GM21447 (cell line): ENCODE measurements at regions not wholly inside any gene's neighbourhood (a gene's known extent, or its start where the extent isn't known, plus 50 kb on each side); places are given as distances from the start of the nearest gene placed in this dataset.
"Not testable (repeated sequence)": the region's sequence is repeated elsewhere in the genome, so short reads cannot be mapped to it uniquely, and the experiment has no call there.

Experiments
- ATAC-seq: cut with Tn5 transposase; IDR thresholded peaks from one replicate; pipeline ENCODE4 v1.9.1; 2021; ENCODE audit not compliant: unreplicated experiment

DNA sequence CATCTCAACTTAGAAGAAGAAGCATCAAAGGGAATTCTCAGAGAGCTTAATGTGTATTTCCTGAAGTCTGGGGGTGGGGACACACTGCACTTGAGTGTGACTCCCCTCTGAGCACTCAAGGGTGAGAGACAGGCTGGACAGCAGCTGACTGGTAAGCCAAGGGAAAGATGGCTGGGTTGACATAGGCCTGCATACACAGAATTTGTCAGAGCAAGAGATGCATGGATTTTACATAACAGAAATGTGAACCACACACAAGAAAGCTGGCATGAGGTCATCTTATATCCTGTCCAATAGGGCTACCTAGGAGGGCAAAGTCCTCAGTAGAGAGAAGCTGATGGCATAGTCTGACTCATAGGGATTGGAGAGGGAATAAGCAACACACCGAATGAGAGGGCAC lies 114.3 kb upstream of the EPB41L4A start:
- ATAC-seq, result peak; percentile 46

DNA sequence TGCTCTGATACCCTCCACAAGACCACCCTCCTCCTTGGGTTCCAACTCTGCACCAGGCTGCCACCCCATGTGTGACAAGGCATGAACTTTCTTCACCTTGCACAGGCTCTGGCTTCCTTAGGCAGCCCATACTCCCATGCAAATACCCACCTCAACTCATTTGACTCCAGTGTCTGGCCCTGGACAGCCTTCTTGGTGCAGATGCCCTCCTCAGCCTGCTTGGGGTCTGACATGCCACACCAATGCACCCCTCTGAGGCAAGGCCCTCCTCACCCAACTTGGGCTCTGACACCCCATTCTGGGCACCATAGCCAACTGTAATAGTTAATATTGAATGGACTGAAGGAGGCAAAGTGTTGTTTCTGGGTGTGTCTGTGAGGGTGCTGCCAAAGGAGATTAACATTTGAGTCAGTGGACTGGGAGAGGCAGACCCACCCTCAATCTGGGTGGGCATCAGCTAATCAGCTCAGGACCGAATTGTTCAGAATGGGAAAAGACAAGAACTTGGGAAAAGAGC lies 115.0 kb upstream of the EPB41L4A start:
- ATAC-seq, result no peak

DNA sequence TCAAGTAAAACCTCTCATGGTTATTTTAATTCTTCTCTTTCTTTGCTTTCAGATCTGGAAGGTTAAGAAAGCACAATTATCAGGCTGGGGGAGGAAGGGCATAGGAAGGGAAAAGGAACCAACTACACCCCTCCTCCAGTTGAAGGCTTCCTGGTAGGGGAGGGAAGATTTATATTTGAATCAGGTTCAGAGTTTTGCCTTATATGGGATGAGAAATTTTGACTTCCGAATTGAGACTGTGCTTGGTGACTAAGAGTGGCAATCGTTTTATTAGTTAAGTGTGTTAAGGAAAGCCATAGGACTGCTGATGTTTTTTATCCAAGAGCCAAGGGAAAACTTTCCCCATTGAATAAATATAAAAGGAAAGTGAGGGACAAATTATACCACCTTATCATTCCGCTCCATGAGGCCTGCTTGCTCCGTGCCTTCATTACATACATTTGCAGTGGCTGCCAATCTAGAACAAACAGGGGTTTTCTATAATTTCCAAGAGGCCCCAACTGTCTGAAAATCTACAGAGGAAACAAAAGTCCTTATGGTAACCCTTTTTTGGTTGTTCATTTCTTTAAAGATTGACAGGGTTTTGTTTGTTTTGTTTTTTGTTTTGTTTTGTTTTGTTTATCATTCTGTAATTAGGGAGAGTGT lies 115.7 kb upstream of the EPB41L4A start:
- ATAC-seq, result no peak

DNA sequence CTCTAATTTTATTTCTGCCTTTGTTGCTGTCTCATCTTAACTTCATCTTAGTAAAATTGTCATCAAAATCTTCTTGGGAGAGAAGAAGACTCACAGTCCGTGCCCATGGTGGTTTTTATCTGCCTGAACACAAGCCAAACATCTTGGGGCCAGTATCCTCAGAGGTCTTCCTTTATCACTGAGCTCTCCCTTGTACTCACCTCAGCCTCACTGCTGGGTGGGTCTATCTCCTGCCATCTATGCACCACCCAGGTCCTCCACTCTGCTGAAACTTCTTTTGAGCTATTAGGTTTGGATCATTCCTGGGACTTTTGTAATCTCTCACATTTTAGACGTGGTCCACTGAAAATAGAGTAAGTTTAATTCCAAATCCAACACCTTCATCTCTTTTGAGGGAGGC lies 116.3 kb upstream of the EPB41L4A start:
- ATAC-seq, result no peak

DNA sequence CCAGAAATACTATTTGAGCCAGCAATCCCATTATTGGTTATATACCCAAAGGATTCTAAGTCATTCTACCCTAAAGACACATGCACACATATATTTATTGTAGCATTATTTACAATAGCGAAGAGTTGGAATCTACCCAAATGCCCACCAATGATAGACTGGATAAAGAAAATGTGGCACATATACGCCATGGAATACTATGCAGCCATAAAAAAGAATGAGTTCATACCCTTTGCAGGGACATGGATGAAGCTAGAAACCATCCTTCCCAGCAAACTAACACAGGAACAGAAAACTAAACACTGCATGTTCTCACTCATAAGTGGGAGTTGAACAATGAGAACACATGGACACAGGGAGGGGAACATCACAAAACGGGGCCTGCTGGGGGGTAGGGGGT lies 125.5 kb upstream of the EPB41L4A start:
- ATAC-seq, result not testable (repeated sequence)

DNA sequence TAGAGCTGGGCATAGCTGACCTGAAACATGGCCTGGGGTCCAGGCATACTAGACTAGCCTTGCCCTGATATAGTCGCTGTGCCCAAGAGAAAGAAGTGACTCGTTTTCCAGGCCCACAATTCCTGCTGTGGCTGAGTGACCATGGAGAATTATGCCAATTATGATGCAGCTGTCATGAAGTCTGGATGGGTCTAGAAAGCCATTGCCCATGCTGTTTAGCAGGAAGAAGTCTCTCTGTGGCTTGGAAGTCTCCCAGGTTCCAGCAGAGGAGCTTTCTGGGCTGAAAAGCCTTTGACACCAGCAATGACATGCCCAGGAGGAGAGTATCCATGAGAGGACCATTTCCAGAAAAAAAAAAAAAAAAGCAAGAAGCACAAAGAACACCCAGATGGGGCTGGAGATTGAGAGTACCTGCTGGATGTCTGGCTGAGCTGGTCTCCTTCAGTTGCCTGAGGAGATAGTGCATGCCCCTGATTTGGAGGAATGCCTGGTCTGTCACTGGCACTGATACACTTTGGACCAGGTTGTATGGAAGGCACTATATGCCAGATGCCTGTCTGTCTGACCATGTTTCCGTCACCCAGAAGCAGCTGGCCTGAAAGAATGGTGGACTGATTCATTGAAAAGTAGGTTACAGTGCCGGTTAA lies 128.0 kb upstream of the EPB41L4A start:
- ATAC-seq, result no peak

DNA sequence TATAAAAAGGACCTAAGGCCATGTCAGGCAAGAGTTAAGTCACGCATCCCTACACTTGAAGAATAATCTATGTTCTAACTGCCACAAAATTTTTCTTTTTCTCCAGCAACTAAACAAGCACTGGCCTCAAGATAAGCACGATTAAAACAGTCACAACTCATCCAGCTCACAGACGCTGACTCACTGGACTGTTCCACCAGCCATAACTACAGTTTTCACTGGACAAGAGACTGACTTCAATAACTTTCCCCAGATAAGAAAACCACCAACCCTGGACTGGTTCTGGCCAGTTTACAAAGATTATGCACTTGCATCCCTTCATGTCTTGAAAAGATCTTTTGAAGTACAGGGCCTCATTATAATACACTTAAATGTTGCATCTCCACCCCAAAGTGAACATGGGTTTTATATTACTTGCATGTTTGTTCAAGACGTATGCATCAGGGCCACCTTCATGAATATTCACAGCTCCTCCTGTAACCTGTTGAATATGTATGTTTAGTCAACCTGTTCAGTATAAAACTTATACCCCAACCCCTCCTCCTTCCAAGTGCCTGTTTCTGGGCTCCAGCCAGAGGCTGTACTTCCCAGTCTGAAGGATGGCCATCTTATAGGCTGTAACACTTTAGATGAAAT lies 129.3 kb upstream of the EPB41L4A start:
- ATAC-seq, result no peak

DNA sequence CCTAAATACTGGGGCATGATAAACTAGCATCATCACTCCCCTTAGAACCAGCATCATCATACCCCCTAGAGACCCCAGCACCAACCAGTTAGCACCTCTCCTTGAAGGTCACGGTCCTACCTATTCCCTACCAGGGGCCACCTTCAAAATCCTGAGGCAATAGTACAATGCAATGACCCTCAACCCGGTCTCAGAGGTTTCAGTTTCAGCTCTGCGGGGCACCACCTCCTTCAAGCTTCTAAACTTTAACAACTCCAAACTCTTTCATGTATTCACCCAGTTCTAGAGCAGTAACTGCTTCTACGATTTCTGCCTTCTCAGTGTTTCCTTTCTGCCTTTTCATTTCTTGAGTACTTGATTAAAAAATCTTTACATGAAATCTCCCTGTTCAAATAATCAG lies 130.1 kb upstream of the EPB41L4A start:
- ATAC-seq, result peak; percentile 49

DNA sequence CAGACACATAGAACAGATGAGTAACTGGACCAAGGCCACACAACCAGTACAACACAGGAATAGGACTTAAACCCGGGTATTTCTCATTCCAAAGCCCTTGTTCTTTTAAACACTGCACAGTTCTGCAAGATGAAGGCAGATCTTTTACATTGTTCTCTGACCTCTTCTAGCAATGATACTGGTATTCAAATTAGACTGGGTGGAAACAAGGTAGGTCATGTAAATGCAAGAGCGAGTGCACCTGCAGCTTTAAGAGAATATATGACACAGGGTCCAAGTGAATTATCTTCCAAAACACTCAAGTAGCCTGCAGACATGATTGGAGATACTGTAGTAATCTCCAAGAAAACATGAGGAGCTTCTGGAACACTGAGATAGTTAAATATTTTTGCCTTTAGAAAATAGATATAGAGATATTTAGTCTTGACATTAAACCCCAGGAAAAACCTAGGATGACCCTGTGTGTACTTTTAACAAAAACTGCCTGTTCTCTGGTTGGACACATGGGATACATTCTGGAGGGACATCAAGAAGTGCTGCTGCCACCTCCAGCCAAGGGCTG lies 130.6 kb upstream of the EPB41L4A start:
- ATAC-seq, result no peak

DNA sequence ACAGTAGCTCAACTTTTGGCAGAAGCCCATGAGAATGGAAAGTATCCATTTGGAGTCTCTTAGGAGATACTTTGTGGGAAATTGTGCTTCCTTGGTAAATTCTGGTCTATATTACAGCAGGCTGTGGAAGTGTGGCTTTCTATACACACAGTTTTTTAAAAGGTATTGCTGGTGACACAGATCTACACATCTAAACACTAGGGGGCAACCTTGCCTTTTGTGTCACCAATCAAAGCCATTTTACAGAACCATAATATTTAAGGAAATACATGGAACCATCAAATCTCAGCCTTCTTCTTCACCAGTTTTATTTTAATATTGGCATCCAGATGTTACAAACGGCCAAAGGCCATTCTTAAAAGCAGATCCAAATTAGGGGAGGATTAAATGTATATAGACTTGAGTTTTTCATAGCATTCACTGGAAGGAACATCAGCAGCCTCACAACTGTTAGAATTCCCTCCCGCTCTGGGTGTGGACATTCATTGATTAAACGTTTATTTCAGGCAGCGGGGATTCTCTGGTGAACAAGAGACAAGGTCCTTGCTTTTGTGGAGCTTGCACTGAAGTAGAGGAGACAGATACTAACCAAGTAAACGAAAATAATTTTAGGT lies 132.4 kb upstream of the EPB41L4A start:
- ATAC-seq, result peak; percentile 50

DNA sequence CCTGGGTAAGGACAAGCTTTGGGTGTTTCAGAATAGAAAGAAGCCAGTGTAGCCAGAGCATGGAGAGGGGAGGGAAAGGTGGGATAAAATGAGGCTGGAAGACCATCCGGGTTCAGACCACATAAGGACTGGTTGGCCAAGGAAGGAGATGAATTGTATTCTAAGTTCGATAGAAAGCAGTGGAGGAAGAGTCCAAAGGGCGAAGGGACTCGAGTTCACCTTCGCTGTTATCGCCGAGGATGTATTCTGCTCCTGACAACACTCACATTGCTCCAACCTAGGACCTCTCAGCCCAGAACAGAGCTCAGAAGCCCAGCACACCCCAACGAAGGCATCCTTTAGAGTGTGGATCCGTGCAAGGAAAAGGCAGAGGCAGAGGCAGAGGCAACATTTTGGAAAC lies 133.1 kb upstream of the EPB41L4A start:
- no peak for ATAC-seq

DNA sequence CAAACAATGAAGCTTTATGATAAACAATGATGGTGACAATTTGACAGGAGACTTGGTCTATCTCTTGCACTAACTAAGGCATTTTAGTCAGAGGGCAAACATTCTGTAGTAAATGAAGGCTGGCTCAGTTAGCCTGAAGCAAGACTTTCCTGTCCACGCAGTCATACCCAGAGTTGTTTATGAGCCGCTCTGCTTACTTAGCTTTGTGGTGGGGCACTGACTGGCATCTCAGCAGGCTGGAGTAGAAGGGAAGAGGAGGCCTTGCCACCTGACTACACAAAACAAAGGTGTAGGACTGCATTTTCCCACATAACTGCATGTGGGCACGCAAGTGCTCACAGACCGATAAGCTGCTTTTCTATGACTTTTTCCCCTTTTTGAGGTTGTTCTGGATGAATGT lies 133.7 kb upstream of the EPB41L4A start:
- no peak for ATAC-seq

DNA sequence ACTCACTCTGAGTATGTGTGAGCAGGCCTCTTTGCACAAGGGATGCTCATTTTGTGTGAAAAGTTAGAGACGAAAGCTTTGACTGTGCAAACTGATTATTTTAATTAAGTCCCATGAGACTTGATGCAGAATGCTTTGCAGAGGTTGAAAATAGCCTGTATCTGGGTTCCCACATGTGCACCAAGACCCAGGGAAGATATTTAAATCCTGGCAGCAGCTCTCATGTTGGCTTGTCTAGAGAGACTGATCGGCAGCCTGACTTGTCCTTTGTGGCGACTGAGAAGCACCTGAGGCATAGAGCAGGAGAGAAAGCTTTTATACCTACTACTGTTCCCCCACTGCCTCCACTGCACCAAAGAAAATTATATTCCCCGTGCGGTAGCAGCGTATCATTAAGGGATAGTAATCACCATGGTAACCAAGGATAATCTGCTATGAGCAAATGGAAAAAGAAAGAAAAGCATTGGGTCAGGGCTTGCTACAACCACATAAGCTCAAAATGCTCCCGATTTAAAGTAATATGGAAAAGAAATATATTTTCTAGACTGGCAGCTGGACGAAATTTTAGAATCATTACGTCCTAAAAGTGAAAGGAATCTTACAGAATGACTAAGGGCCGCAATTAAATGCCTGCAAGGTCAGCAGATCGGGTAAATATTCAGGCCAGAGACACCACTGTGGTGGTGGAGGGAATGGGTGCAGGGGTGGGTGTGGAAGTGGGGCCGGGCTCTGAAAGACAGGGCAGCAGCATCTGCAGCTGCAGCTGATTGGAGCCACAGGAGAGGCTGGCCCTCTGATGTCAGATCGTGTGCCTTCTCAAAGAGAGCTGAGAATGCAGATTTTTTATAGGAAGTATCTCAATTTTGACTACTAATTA lies 135.3 kb upstream of the EPB41L4A start:
- ATAC-seq, result no peak

DNA sequence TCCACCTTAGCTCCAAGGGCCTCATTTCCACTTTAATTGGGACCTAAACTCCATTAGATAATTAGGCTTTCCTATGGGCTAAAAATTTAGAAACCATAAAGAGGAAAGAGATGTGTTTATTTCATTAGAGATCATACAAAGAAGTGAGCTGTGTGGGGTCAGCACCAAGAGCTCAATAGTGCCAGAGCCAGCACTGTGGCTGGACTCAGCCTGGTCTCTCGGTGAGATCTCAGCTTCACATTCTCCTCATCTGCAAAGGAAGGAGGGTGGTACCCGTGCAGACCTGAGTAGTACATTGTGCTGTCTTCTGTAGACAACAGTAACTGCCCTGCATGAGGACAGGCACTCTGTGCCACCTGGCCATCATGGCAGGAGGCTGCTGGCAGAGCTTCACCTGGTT lies 136.1 kb upstream of the EPB41L4A start:
- no peak for ATAC-seq

DNA sequence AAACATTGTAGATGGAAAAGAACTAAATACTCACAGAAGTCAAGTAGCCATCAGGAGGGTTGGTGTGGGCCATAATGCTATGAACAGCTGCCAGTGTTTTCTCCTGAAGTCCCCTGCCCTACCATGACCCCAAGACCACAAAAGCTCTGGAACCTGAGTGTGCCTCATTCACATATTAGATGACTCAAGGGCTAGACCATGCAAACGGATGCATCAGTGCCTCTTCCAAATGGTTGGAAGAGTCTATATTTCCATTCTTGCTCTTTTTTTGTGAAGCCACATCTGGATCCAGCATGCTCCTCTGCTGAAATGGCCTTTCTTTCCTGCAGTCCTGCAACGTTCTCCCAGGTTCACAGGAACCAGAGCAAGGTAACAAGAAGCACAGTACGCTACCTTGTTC lies 136.6 kb upstream of the EPB41L4A start:
- no peak for ATAC-seq

DNA sequence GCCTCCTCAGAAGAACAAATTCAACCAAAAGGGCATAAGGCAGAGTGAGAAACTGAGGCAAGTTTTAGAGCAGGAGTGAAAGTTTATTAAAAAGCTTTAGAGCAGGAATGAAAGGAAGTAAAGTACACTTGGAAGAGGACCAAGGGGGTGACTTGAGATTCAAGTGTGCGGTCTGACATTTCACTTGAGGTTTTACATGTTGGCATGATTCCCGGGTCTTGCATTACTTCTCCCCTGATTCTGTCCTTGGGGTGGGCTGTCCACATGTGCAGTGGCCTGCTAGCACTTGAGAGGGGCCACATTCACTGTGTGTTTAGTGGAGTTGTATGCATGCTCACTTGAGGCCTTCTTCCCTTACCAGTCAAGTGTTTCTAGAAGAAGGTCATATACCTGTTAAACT lies 140.4 kb upstream of the EPB41L4A start:
- not testable (repeated sequence) for ATAC-seq

DNA sequence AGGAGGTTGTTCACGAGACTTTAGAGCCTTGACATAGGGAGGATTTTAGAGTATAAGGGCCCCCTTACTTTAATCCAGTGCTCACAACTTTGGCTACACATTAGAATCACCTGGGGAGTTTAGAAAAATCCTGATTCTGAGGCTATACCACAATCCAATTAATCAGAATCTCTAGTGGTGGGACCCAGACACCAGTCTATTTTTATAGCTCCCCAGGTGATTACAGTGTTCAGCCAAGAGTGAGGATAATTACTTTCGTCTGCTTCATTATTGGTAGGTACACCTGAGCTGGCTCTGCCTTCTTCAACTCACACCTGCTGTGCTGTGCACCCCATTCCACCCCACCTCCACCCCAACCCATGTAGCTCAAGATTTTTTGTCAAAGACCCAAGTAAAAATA lies 141.3 kb upstream of the EPB41L4A start:
- no peak for ATAC-seq

DNA sequence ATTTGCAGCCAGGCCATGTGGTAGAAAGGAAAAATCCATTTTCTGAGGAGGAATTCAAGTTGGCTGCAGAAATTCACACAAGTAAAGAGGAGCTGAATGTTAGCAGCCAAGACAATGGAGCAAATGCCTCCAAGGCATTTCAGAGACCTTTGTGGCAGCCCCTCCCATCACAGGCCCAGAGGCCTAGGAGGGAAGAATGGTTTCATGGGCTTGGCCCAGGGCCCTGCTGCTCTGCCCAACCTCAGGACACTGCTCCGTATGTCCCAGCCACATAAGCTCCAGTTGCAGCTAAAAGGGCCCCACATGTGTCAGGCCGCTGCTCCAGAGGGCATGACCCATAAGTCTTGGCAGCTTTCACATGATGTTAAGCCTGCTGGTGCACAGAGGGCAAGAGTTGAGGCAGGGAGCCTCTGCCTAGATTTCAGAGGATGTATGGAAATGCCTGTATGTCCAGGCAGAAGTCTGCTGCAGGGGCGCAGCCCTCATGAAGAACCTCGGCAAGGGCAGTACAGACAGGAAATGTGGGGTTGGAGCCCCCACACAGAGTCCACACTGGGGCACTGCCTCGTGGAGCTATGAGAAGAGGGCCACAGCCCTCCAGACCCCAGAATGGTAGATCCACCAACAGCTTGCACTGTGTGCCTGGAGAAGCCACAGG lies 144.2 kb upstream of the EPB41L4A start:
- no peak for ATAC-seq

DNA sequence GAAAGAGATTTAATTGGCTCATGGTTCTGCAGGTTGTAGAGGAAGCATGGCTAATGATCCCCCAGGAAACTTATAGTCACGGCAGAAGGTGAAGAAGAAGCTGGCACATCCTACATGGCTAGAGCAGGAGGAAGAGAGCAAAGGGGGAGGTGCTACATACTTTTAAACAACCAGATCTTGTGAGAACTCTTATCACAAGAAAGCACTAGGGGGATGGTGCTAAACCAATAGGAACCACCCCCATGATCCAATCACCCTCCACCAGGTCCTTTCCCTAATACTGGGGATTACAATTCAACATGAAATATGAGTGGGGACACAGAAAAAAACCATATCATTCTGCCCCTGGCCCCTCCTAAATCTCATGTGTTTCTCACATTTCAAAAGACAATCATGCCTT lies 147.2 kb upstream of the EPB41L4A start:
- ATAC-seq, result no peak

DNA sequence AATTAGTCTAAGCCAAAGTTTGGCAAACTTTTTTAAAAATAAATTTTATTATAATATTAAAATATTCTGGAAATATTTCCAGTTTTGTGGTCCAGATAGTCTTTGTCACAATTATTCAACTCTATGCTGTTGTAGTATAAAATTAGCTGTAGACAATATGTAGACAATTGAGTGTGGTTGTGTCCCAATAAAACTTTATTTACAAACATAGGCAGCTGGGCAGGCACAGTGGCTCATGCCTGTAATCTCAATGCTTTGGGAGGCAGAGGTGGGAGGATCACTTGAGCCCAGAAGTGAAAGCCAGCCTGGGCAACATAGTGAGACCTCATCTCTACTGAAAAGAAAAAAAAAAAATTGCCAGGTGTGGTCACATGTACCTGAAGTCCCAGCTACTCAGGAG lies 150.5 kb upstream of the EPB41L4A start:
- ATAC-seq, result no peak
